ENCODE measurements at regions not wholly inside any gene's neighbourhood (a gene's known extent, or its start where the extent isn't known, plus 50 kb on each side); places are given as distances from the start of the nearest gene placed in this dataset.

DNA sequence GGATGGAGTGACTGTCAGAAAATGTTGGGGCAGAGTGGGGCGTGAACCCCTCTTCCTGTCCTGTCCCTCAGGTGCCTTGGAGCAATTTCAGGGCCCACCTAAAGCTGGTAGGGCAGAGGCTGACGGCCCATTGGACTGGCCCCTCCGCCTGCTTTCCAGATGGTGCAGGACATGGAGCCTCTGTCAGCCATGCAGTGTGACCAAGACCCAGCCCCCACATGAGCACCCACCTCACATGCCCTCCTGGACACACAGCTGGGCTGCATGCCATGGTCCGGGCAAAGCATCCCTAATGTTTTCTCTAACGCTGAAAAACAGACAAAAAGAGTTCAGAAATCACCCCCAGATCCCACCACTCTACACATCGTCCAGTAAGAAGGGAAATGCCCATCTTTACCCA, 51.3 kb upstream of the PSAP start:
- no peak overlapping the region for H3K4me3 ChIP-seq (ENCODE audit: low read depth, low read length)
- no peak overlapping the region for H3K27ac ChIP-seq
- no peaks in the 10 kb centered on the region for H3K36me3 ChIP-seq (replicated peaks)
- DNase-seq: no peak
- in situ Hi-C loops (cut with HindIII; ENCODE audit: low pct_ligation_motif_present, low sequenced_read_pairs): no loop called here
- no peaks in the 10 kb centered on the region for H3K27me3 ChIP-seq (replicated peaks)
- TF ChIP-seq, protein P1, sequence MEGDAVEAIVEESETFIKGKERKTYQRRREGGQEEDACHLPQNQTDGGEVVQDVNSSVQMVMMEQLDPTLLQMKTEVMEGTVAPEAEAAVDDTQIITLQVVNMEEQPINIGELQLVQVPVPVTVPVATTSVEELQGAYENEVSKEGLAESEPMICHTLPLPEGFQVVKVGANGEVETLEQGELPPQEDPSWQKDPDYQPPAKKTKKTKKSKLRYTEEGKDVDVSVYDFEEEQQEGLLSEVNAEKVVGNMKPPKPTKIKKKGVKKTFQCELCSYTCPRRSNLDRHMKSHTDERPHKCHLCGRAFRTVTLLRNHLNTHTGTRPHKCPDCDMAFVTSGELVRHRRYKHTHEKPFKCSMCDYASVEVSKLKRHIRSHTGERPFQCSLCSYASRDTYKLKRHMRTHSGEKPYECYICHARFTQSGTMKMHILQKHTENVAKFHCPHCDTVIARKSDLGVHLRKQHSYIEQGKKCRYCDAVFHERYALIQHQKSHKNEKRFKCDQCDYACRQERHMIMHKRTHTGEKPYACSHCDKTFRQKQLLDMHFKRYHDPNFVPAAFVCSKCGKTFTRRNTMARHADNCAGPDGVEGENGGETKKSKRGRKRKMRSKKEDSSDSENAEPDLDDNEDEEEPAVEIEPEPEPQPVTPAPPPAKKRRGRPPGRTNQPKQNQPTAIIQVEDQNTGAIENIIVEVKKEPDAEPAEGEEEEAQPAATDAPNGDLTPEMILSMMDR (IDR thresholded peaks at IDR 0.05; ENCODE audit: low read depth, low read length, missing control alignments): no peak
